K562 (cell line): ENCODE measurements at regions not wholly inside any gene's neighbourhood (a gene's known extent, or its start where the extent isn't known, plus 50 kb on each side); places are given as distances from the start of the nearest gene placed in this dataset.
A peak's percentile ranks its signal among the peaks of the same experiment; 100 is the strongest.

Source experiments
- BRCA1 ChIP-seq, 2 experiments: fragments of 450-650 bp in 1 of 2; sonication (generic) in 1 of 2; formaldehyde crosslinking in 1 of 2; IDR thresholded peaks; 2 replicates each; pipeline versions ENCODE4 v1.5.0 to v1.6.1; 2017 to 2020; ENCODE audit warnings: mild to moderate bottlenecking in 1 of 2, missing genetic modification reagents in 1 of 2
- CEBPB ChIP-seq: fragments of 450-650 bp; IDR thresholded peaks from 2 replicates; pipeline ENCODE4 v1.6.1; 2016; ENCODE audit warnings: missing genetic modification characterization, missing compliant biosample characterization
- CEBPG ChIP-seq, 3 experiments: fragments of 200-800 bp in 1 of 3; sonication (Bioruptor generic) in 1 of 3; sonication (generic) in 1 of 3; formaldehyde crosslinking in 1 of 3; IDR thresholded peaks in 2 of 3; conservative IDR thresholded peaks in 1 of 3; 2 replicates each; pipeline versions ENCODE4 v1.6.1 to v1.8.0; 2016 to 2022; ENCODE audit warnings: missing compliant biosample characterization in 2 of 3, missing genetic modification characterization in 2 of 3, mild to moderate bottlenecking in 1 of 3, missing genetic modification reagents in 1 of 3
- DPF2 ChIP-seq: fragments of 450-650 bp; IDR thresholded peaks from 2 replicates; pipeline ENCODE4 v1.6.1; 2016
- KLF6 ChIP-seq: fragments of 250-450 bp; sonication (Bioruptor Pico); IDR thresholded peaks from 2 replicates; pipeline ENCODE4 v1.4.0; 2020; ENCODE audit warnings: mild to moderate bottlenecking, moderate library complexity, borderline replicate concordance
- NFE2L1 ChIP-seq: fragments of 450-650 bp; IDR thresholded peaks from 2 replicates; pipeline ENCODE4 v1.6.1; 2016; ENCODE audit warnings: missing genetic modification characterization, low read depth, mild to moderate bottlenecking, missing compliant biosample characterization, moderate library complexity, borderline replicate concordance
- NFXL1 ChIP-seq: fragments of 450-650 bp; formaldehyde crosslinking; IDR thresholded peaks from 2 replicates; pipeline ENCODE4 v1.4.0; 2021; ENCODE audit warnings: mild to moderate bottlenecking
- POLR2H ChIP-seq: IDR thresholded peaks from 2 replicates; pipeline ENCODE4 v1.6.1; 2016; ENCODE audit warnings: missing genetic modification characterization, low read depth, mild to moderate bottlenecking, control low read depth, missing compliant biosample characterization, moderate library complexity
- RAD21 ChIP-seq, 2 experiments: fragments of 250-450 bp in 1 of 2; fragments of 450-650 bp in 1 of 2; sonication (Bioruptor Pico) in 1 of 2; formaldehyde crosslinking in 1 of 2; IDR thresholded peaks in 1 of 2; conservative IDR thresholded peaks in 1 of 2; 2 replicates each; pipeline versions ENCODE4 v1.4.0 to v1.8.0; 2020 to 2022; ENCODE audit warnings: mild to moderate bottlenecking in 2 of 2, moderate library complexity in 1 of 2
- RBM39 ChIP-seq: fragments of 200-400 bp; formaldehyde crosslinking; optimal IDR thresholded peaks from 2 replicates; pipeline ENCODE3; 2018; ENCODE audit warnings: low read depth, low read length
- SRSF9 ChIP-seq: fragments of 200-400 bp; formaldehyde crosslinking; IDR thresholded peaks from 2 replicates; pipeline ENCODE4 v1.6.1; 2017; ENCODE audit warnings: low read depth, low read length, borderline replicate concordance
- ZNF121 ChIP-seq: sonication (generic); formaldehyde crosslinking; conservative IDR thresholded peaks from 2 replicates; pipeline ENCODE4 v1.8.0; 2022; ENCODE audit warnings: missing genetic modification reagents
- ZNF347 ChIP-seq: fragments of 450-650 bp; formaldehyde crosslinking; IDR thresholded peaks from 2 replicates; pipeline ENCODE4 v1.4.0; 2020; ENCODE audit warnings: low read depth, mild to moderate bottlenecking, moderate library complexity
- TF ChIP-seq, protein P1 (sequence below), 2 experiments: fragments of 250-450 bp in 1 of 2; fragments of 450-650 bp in 1 of 2; sonication (Bioruptor Pico) in 1 of 2; IDR thresholded peaks; 2 replicates each; pipeline versions ENCODE4 v1.6.1 to v1.8.0; 2016 to 2021; ENCODE audit warnings: mild to moderate bottlenecking in 2 of 2, moderate library complexity in 2 of 2, missing compliant biosample characterization in 1 of 2, missing genetic modification characterization in 1 of 2
- TF ChIP-seq, protein P2 (sequence below): sonication (generic); formaldehyde crosslinking; IDR thresholded peaks from 2 replicates; pipeline ENCODE4 v1.8.0; 2022; ENCODE audit warnings: missing genetic modification reagents, mild to moderate bottlenecking, borderline replicate concordance
- TF ChIP-seq, protein P3 (sequence below), 2 experiments: IDR thresholded peaks; 2 replicates each; pipeline ENCODE4 v1.6.1; 2011; ENCODE audit warnings: borderline replicate concordance in 1 of 2, control low read depth in 1 of 2, low read depth in 1 of 2, low read length in 1 of 2, mild to moderate bottlenecking in 1 of 2, mixed read lengths in 1 of 2, moderate library complexity in 1 of 2; ENCODE audit not compliant: insufficient read depth in 1 of 2, insufficient read length in 1 of 2, poor library complexity in 1 of 2, severe bottlenecking in 1 of 2; ENCODE audit errors: extremely low read depth in 1 of 2
- TF ChIP-seq, protein P4 (sequence below): IDR thresholded peaks from 2 replicates; pipeline ENCODE4 v1.6.1; 2012; ENCODE audit warnings: low read depth, low read length, improper control_type of control experiment, borderline replicate concordance
- TF ChIP-seq, protein P5 (sequence below): fragments of 250-450 bp; sonication (Bioruptor Pico); IDR thresholded peaks from 2 replicates; pipeline ENCODE4 v1.6.1; 2021; ENCODE audit warnings: mild to moderate bottlenecking

DNA sequence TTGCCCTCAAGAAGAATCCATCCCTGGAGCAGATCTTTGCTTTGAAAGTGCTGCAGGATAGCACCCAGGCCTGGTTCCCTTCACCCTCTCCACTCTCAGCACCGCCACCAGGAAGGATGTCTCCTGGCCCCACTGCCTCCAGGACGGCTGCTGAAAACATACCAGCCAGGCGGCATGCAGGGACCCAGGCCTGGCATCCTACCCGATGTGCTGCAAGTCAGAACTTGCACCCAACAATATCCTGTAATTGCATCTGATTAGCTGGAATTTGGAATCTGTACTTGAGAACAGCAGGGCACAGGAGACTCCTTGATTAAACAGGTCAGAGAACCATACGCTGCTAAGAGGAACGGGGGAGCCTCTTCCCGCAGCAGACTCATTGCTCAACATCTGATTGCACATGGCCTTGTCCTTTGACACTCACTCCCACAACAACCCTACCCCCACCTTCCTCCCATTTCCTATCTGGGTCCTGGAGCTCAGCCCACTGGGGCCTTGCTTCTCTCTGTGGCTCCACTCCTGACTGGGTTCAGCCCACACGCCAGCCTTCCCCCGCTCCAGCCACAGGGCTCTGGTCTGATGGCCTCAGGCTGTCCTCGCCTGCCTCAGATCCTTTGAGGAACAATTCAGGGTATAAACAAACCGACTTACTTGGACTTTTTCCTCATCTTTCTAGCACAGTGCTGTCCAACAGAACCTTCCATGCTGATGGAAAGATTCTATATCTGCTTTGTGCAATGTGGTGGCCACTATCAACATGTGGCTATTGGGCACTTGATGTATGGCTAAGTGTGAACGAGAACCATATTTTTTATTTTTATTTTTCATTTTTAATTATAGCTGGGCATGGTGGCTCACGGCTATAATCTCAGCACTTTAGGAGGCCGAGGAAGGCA is 78.0 kb downstream of the FGD2 start (continued):
- TF ChIP-seq, protein P1, sequence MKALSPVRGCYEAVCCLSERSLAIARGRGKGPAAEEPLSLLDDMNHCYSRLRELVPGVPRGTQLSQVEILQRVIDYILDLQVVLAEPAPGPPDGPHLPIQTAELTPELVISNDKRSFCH (CRISPR knock-in tag; IDR thresholded peaks at IDR 0.05), result no peak
- TF ChIP-seq, protein P1 (tag; IDR thresholded peaks at IDR 0.05), result peak; percentile 95
- TF ChIP-seq, protein P2, sequence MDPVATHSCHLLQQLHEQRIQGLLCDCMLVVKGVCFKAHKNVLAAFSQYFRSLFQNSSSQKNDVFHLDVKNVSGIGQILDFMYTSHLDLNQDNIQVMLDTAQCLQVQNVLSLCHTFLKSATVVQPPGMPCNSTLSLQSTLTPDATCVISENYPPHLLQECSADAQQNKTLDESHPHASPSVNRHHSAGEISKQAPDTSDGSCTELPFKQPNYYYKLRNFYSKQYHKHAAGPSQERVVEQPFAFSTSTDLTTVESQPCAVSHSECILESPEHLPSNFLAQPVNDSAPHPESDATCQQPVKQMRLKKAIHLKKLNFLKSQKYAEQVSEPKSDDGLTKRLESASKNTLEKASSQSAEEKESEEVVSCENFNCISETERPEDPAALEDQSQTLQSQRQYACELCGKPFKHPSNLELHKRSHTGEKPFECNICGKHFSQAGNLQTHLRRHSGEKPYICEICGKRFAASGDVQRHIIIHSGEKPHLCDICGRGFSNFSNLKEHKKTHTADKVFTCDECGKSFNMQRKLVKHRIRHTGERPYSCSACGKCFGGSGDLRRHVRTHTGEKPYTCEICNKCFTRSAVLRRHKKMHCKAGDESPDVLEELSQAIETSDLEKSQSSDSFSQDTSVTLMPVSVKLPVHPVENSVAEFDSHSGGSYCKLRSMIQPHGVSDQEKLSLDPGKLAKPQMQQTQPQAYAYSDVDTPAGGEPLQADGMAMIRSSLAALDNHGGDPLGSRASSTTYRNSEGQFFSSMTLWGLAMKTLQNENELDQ (CRISPR knock-in tag), result no peak
- TF ChIP-seq KLF6, result peak; percentile 72; the same call in 1 of the 2 replicates
- TF ChIP-seq CEBPB (tag), result peak; percentile 100
- TF ChIP-seq NFXL1 (CRISPR knock-in tag), result no peak; the same call in 1 of the 2 replicates
- TF ChIP-seq CEBPG (CRISPR knock-in tag; IDR thresholded peaks at IDR 0.05), result peak; percentile 97
- peak; percentile 98 to 99 for TF ChIP-seq CEBPG (tag; conservative IDR thresholded peaks at IDR 0.05 in 1 of 2, IDR thresholded peaks at IDR 0.05 in 1 of 2)
- peak; percentile 43 to 61 for TF ChIP-seq RAD21 (CRISPR knock-in tag; conservative IDR thresholded peaks at IDR 0.05 in 1 of 2, IDR thresholded peaks at IDR 0.05 in 1 of 2)
- TF ChIP-seq SRSF9, result no peak
- TF ChIP-seq, protein P3, sequence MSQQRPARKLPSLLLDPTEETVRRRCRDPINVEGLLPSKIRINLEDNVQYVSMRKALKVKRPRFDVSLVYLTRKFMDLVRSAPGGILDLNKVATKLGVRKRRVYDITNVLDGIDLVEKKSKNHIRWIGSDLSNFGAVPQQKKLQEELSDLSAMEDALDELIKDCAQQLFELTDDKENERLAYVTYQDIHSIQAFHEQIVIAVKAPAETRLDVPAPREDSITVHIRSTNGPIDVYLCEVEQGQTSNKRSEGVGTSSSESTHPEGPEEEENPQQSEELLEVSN (IDR thresholded peaks at IDR 0.05; ENCODE audit: borderline replicate concordance in 1 of 2, extremely low read depth in 1 of 2, insufficient read depth in 1 of 2, insufficient read length in 1 of 2, low read depth in 1 of 2, low read length in 1 of 2, poor library complexity in 1 of 2, severe bottlenecking in 1 of 2), result peak; percentile 95 to 96
- TF ChIP-seq, protein P4, sequence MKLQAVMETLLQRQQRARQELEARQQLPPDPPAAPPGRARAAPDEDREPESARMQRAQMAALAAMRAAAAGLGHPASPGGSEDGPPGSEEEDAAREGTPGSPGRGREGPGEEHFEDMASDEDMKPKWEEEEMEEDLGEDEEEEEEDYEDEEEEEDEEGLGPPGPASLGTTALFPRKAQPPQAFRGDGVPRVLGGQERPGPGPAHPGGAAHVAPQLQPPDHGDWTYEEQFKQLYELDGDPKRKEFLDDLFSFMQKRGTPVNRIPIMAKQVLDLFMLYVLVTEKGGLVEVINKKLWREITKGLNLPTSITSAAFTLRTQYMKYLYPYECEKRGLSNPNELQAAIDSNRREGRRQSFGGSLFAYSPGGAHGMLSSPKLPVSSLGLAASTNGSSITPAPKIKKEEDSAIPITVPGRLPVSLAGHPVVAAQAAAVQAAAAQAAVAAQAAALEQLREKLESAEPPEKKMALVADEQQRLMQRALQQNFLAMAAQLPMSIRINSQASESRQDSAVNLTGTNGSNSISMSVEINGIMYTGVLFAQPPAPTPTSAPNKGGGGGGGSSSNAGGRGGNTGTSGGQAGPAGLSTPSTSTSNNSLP, result 0 out of 2 replicates have a peak, but pooled peaks have one; percentile 47
- peak; percentile 96 for TF ChIP-seq DPF2
- TF ChIP-seq POLR2H, result no peak
- no peak for TF ChIP-seq BRCA1 (IDR thresholded peaks at IDR 0.05)
- no peak for TF ChIP-seq BRCA1 (CRISPR knock-in tag; IDR thresholded peaks at IDR 0.05)
- TF ChIP-seq RBM39, result peak; percentile 43
- TF ChIP-seq NFE2L1 (tag), result no peak
- TF ChIP-seq ZNF347 (CRISPR knock-in tag), result 0 out of 2 replicates have a peak, but pooled peaks have one; percentile 35
- TF ChIP-seq, protein P5, sequence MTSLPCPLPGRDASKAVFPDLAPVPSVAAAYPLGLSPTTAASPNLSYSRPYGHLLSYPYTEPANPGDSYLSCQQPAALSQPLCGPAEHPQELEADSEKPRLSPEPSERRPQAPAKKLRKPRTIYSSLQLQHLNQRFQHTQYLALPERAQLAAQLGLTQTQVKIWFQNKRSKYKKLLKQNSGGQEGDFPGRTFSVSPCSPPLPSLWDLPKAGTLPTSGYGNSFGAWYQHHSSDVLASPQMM (CRISPR knock-in tag), result no peak
- no peak for TF ChIP-seq ZNF121 (CRISPR knock-in tag)
